Neural progenitor cell (in vitro differentiated cells): ENCODE measurements at regions not wholly inside any gene's neighbourhood (a gene's known extent, or its start where the extent isn't known, plus 50 kb on each side); places are given as distances from the start of the nearest gene placed in this dataset.

Experiments used
- EZH2 ChIP-seq: fragments of 200-600 bp; sonication (generic); IDR thresholded peaks from 2 replicates; pipeline ENCODE4 v1.6.1; 2017; ENCODE audit warnings: antibody characterized with exemption, mild to moderate bottlenecking, moderate library complexity
- EZH2phosphoT487 ChIP-seq: fragments of 200-600 bp; sonication (generic); IDR thresholded peaks from 2 replicates; pipeline ENCODE4 v1.6.1; 2017; ENCODE audit warnings: antibody characterized with exemption
- TF ChIP-seq, protein P1 (sequence below): fragments of 200-600 bp; sonication (generic); IDR thresholded peaks from 2 replicates; pipeline ENCODE4 v1.5.1; 2017; ENCODE audit warnings: antibody characterized with exemption, mild to moderate bottlenecking

- no peak for TF ChIP-seq EZH2phosphoT487
- TF ChIP-seq, protein P1, sequence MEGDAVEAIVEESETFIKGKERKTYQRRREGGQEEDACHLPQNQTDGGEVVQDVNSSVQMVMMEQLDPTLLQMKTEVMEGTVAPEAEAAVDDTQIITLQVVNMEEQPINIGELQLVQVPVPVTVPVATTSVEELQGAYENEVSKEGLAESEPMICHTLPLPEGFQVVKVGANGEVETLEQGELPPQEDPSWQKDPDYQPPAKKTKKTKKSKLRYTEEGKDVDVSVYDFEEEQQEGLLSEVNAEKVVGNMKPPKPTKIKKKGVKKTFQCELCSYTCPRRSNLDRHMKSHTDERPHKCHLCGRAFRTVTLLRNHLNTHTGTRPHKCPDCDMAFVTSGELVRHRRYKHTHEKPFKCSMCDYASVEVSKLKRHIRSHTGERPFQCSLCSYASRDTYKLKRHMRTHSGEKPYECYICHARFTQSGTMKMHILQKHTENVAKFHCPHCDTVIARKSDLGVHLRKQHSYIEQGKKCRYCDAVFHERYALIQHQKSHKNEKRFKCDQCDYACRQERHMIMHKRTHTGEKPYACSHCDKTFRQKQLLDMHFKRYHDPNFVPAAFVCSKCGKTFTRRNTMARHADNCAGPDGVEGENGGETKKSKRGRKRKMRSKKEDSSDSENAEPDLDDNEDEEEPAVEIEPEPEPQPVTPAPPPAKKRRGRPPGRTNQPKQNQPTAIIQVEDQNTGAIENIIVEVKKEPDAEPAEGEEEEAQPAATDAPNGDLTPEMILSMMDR, result no peak
- no peak for TF ChIP-seq EZH2
These were observed 606.3 kb downstream of the METTL4 start for GRCh38 chr18:1965016-1965415.
